NCI-H345 treated with DMSO at 0.1 percent for 48 hours (cell line): ENCODE measurements at regions not wholly inside any gene's neighbourhood (a gene's known extent, or its start where the extent isn't known, plus 50 kb on each side); places are given as distances from the start of the nearest gene placed in this dataset.

Experiments
- DNase-seq: peaks from one replicate; lab custom pipeline; 2025; ENCODE audit not compliant: unreplicated experiment; lab: John Stamatoyannopoulos, UW

- no peak for DNase-seq
Observed at GRCh38 chr13:40136896-40137295, 481.4 kb downstream of the COG6 start.

- DNase-seq = no peak
Observed at GRCh38 chr13:40137400-40137799, 481.9 kb downstream of the COG6 start.

DNA sequence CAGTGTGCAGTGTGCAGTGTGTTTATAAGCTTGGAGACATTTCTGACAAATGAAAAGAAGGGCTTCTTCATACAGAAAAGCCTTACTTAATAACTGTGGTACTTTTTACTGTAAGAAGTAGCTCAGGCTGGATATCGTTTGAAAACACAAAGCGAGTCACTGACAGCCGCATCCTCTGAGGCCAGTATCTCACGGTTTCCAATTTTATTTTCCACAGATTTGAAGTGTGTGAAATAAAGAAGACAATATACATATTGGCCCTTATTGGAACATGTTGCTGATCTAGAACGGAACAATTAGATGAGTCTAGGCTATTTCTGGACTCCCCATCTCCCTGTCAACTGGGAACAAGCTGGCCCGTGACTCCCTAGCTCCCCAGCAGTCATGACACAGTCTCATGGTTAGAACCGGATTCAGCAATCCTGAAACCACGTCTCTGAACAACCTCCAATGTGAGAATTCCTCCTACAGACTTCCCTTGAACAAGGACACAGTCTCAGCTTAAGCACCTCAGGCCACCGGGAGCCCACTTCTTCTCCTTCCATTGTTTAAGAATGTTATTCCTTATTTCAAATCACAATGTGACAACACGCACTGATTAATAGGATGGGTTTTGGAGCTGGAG is 484.5 kb downstream of the COG6 start:
- DNase-seq = no peak

GRCh38 chr13:40141859-40142555 is 486.5 kb downstream of the COG6 start:
- no peak for DNase-seq

DNA sequence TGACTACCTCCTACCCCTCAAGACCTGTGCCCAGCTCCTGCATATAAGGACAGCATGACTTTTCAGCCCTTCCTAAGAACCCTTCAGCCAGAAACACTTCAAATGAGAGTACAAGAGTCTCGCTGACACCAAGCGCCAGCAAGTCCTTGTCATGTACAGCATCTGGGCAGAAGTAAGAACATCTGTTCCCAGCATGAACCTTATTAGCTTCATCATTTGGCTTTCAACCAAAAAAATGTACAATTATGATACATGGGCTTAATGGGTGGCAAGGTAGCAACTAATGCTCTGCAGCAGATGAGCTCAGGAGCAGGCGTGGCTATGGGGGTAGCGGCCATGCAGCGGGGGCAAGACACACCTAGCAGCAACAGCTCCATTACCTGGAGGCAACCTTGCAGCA is 487.6 kb downstream of the COG6 start:
- DNase-seq = no peak

DNA sequence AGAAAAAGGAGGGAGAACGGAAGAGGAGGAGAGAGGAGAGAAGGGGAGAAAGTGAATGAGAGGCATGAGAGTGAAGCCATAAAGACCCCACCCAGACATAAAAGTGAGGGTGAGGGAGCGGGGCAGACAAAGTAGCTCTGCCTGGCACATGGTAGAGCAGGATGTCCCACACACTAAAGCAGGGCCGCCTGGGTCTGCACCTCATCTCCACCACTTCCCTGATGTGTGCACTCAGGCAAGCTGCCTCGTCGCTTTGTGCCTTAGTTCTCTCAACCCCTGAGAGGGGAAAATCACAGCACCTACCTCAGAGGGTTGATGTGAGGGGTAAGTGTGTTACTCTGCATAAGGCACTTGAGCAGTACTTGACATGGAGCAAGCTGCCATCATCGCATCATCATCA is 488.1 kb downstream of the COG6 start:
- DNase-seq = no peak

DNA sequence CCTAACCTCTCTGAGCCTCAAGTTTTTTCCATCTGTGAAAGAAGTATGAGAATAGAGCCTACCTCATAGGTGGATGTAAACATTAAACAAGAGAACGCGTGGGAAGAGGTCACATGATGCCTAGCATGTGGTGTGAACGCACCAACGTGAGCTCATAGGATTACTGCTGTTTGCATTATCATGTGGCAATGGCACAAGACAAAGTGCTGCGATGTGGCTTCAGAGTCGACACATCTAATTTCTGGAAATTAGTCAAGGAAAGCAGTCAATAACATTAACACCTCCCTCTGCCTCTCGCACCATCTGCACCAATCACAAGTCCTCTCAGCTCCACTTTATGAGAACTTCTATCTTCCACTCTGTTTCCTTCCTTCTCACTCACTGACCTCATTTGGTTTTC is 489.7 kb downstream of the COG6 start:
- DNase-seq = no peak

DNA sequence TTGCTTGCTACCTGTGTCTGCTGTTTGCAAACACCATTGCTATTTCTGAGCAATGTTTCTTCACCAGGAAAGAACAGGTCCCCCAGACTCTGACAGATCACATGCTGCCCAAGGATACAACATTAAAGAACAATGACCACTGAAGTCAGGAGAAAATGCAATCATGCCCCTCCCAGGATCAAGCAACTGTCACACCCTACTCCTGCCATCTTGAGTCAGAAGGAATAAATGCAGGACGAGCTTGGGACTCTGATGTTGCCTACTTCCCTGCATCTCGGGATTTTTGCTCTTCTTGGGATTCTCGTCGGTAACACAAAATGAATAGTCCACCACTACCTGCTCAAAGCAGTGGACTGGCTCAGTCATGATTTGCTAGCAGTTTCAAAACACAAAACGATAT is 490.6 kb downstream of the COG6 start:
- DNase-seq = no peak

- no peak for DNase-seq
Observed at GRCh38 chr13:40146611-40147117, 491.2 kb downstream of the COG6 start.

DNA sequence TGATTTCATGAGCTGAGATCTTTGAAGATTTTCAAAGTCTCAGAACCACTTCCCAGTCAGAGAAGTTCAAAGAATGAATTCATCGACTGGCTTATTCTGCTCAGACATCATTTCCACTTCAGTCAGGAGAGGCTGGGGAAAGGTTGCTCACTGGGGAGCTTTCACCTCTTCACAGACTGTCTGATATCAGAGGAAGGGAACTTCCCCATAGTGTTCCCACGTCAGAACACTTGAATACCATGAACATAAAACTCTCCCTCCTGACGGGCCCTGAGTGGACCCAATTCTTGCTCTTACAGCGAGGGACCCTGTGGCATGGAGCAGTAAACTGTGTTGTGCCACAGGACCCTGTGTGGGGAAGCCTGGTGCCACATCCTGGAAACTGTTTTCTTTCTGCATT is 492.6 kb downstream of the COG6 start:
- no peak for DNase-seq

DNA sequence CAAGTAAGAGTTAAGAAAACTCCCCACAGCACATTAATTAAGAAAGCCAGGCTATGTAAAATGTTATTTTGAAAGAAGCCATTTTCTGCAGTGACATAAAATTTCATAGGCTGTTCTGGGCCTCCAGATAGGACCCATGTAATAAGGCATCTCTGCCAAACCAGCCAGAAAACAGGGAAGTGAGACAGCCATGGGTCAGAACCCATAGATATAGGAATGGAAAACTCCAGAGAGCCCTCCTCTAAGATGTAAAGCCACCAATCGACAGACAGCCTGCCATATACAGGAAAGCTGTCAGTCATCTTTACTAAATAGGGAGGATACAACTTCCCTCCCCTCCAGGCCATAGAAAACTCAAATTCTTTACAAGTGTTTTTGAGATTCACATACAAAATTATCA is 493.3 kb downstream of the COG6 start:
- no peak for DNase-seq

DNA sequence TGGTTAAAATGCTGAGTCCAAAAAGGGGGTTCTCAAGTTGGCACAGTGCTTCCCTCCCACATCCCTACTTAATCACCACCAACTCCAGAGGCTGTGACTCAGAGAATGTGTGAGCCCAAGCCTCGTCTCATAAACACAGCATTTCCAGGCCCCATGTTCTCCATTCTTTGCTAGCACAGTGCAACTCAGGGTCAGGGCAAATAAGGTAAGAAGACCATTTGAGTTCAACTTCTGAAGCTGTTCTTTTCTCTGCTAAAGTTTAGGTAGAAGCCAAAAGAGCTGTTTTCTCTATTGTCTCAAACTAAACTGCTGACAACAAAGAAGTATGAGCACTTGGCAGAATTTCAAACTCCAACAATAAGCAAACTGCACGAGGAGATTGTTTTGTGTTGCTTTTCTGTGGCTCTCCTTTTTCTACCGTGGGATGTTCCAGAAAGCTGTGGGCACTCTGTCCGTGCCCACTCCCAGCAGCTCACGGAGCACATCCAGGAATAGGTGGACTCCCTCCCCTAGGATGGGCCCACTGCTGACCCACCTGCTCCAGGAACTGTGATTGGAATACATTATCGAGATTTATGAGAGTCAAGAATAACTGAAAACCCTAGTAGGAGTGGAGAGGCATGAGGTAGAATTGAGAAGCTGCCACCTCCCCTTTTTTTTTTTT is 494.3 kb downstream of the COG6 start:
- DNase-seq = no peak

DNA sequence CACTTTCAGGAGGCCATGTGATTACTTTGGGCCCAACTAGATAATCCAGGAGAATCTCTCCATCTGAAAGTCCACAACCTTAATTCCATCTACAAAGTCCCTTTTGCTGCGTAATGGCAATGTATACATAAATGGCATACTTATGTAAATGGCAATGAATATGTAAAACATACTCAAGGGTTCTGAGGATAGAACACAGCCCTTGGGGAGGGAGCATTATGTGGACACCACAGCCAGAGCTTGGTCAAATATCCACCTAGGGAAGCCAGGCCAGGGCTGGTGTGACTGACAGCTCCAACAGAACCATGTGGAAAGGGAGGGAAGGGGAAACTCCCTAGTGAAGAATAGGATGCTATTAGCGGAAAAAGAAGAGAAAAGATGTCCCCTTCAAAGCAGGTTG is 496.2 kb downstream of the COG6 start:
- DNase-seq = no peak

GRCh38 chr13:40152145-40152544 is 496.7 kb downstream of the COG6 start:
- DNase-seq = no peak

DNA sequence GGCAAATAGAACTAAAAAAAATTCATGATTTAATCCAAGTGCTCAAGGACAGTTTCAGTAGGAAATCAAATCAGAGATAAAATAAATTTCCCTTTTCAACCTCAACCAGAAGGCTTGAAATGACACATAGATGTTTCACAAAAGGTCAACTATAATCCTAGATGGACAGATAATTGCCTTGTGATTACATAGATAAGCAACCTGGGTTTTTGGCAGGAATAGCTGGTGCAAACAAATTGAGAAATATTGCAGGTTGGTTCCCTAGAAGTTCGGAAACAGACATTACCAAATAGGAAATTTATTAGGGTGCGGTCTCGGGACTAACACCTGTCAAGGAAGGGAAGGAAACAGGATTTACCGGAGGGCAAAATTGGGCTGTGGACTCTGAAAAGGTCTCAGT is 497.5 kb downstream of the COG6 start:
- no peak for DNase-seq

- DNase-seq = no peak
Observed at GRCh38 chr13:40153516-40153915, 498.1 kb downstream of the COG6 start.

GRCh38 chr13:40155201-40155600 is 499.7 kb downstream of the COG6 start:
- DNase-seq = no peak

DNA sequence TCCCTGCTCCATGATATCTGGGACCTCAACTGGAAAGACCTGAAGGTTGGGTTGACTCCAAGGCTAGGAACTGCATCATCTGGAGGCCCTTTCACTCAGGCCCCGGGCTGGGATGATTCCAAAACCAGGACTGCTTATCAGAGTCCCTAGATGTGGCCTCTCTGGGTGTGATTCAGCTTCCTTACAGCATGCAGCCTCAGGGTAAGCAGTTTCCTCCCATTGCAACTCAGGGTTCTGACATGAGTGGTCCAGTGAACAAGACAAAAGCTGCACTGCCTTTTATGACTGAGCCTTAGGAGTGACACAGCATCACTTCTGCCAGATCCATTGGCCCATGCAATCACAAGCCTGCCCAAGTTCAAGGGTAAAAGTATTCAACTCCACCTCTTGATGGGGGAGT is 502.8 kb downstream of the COG6 start:
- DNase-seq = no peak

DNA sequence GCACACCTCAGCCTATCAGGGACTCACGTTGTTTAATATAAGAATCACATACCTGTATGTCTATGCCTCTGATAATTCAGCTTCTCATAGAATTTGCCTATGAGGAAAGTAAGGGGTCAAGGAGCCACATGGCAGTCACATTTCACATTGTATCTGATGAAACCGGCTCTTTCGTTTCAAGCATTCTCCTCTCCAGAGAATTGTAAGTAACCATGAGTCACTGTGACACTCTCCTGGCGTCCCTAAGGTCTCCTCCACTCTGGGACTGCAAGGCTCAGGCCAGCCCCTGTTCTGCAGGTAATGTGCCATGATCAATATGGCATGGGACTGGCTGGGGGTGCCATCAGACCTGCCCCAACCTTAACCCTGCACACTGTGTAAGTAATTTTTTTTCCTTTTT is 503.3 kb downstream of the COG6 start:
- DNase-seq = no peak

- DNase-seq = no peak
Observed at GRCh38 chr13:40159736-40160135, 504.3 kb downstream of the COG6 start.

DNA sequence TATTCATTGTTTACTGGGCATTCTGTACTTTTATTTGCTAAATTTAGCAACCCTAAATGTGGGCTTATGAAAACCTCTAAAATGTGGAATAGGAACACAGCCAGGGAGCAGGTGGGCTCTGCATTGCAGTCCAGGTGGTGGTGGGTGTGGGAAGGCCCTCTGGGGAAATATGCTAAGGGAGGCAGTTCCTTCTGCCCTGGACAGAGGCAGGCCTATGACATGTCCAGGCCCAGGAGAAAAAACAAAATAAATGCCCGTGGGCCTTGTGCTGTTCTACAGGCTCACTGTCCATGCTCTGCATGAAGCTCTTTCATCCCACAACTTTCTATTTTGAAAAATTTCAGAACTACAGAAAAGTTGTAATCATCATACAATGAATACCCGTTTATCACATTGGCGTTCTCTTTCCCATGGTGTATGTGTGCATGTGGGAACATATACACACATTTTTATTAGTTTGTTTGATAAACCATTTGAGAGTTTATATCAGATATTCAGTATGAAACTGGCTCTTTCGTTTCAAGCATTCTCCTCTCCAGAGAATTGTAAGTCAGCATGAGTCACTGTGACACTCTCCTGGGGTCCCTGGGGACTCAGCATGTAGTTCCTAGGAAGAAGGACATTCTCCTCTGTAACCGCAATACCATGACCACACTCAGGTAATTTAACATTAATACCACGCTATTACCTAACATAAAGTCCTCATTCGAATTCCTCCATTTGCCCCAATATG is 505.3 kb downstream of the COG6 start:
- no peak for DNase-seq

DNA sequence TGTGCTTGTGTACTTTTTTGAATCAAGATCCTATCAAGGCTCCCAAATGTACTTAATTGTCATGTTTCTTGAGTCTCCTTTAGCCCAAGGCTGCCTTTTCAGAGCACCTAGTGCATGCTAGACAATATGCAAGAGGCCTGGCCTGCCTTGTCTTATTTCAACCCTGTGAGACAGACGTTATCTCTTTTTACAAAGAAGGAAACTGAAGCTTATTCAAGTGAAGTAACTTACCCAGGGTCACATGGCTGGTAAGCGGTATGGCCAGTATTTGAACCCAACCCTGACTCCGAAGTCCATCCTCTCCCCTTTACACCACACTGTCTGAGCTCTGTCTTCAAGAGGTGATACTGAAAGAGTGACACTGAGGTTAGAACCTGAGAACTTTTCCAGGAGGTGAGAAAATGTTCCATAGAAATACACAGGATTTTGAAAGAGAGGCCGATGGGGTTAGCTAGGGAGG is 505.1 kb downstream of the FOXO1 start:
- no peak for DNase-seq
